ENCODE measurements at regions not wholly inside any gene's neighbourhood (a gene's known extent, or its start where the extent isn't known, plus 50 kb on each side); places are given as distances from the start of the nearest gene placed in this dataset.
"Not testable (repeated sequence)": the region's sequence is repeated elsewhere in the genome, so short reads cannot be mapped to it uniquely, and the experiment has no call there.

DNA sequence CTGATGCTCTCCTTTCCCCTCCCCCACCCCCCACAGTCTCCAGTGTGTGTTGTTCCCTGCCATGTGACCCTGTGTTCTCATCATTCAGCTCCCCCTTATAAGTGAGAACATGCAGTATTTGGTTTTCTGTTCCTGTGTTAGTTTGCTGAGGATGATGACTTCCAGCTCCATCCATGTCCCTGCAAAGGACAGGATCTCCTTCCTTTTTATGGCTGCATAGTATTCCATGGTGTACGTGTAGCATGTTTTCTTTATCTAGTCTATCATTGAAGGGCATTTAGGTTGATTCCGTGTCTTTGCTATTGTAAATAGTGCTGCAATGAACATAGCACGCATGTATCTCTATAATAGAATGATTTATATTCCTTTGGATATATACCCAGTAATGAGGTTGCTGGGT is 162.3 kb downstream of the ERMARD start:
- TF ChIP-seq, protein P1, sequence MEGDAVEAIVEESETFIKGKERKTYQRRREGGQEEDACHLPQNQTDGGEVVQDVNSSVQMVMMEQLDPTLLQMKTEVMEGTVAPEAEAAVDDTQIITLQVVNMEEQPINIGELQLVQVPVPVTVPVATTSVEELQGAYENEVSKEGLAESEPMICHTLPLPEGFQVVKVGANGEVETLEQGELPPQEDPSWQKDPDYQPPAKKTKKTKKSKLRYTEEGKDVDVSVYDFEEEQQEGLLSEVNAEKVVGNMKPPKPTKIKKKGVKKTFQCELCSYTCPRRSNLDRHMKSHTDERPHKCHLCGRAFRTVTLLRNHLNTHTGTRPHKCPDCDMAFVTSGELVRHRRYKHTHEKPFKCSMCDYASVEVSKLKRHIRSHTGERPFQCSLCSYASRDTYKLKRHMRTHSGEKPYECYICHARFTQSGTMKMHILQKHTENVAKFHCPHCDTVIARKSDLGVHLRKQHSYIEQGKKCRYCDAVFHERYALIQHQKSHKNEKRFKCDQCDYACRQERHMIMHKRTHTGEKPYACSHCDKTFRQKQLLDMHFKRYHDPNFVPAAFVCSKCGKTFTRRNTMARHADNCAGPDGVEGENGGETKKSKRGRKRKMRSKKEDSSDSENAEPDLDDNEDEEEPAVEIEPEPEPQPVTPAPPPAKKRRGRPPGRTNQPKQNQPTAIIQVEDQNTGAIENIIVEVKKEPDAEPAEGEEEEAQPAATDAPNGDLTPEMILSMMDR (IDR thresholded peaks at IDR 0.05; ENCODE audit: low read depth, low read length, poor library complexity, severe bottlenecking): not testable (repeated sequence)
- TF ChIP-seq EZH2phosphoT487 (IDR thresholded peaks at IDR 0.05; ENCODE audit: borderline replicate concordance, low read length): not testable (repeated sequence)
